CD4-positive, alpha-beta T cell (primary cell): ENCODE measurements at regions not wholly inside any gene's neighbourhood (a gene's known extent, or its start where the extent isn't known, plus 50 kb on each side); places are given as distances from the start of the nearest gene placed in this dataset.

Experiments
- ATAC-seq: fragments of 200-7000 bp; cut with Tn5 transposase; one replicate; pipeline ENCODE4 v1.10.0; 2022; ENCODE audit warnings: mild to moderate bottlenecking; ENCODE audit not compliant: poor library complexity
- CTCF ChIA-PET: fragments of 350-600 bp; sonication (Branson Sonifier 250); formaldehyde crosslinking; loops from one replicate; lab custom pipeline; 2021; ENCODE audit warnings: antibody characterized with exemption, inconsistent platforms; lab: Charles Lee
- POLR2A ChIA-PET: fragments of 350-600 bp; sonication (Branson Sonifier 250); formaldehyde crosslinking; loops from one replicate; lab custom pipeline; 2021; ENCODE audit warnings: antibody characterized with exemption, inconsistent platforms; lab: Charles Lee
- DNase-seq, 14 experiments: peaks; one replicate each; pipeline ENCODE4 v3.0.0-alpha.2; 2013 to 2020; ENCODE audit warnings: mixed read lengths in 2 of 14
- H3K27ac ChIP-seq, 2 donors: one replicate each; pipeline versions ENCODE4 v1.5.1 to v1.7.0; 2013; ENCODE audit warnings: low read length in 2 of 2, low read depth in 1 of 2, mild to moderate bottlenecking in 1 of 2
- H3K27me3 ChIP-seq, 2 experiments: 1 replicate in 1 of 2; 2 replicates in 1 of 2; pipeline versions ENCODE4 v1.6.1 to v1.7.0; 2013; ENCODE audit warnings: low read length in 2 of 2, control low read depth in 1 of 2, mild to moderate bottlenecking in 1 of 2, moderate library complexity in 1 of 2; ENCODE audit not compliant: insufficient read depth in 2 of 2, control insufficient read depth in 1 of 2
- H3K36me3 ChIP-seq: one replicate; pipeline ENCODE4 v1.6.1; 2013; ENCODE audit warnings: low read length, control low read depth; ENCODE audit not compliant: insufficient read depth
- H3K4me1 ChIP-seq: one replicate; pipeline ENCODE4 v1.6.1; 2013; ENCODE audit warnings: low read length, control low read depth; ENCODE audit not compliant: insufficient read depth
- H3K4me3 ChIP-seq: one replicate; pipeline ENCODE4 v1.5.1; 2013; ENCODE audit warnings: mild to moderate bottlenecking, low read length, moderate library complexity
- H3K9me3 ChIP-seq, 2 experiments: 1 replicate in 1 of 2; 2 replicates in 1 of 2; pipeline versions ENCODE4 v1.6.1 to v1.7.0; 2013; ENCODE audit warnings: low read length in 2 of 2, mild to moderate bottlenecking in 2 of 2, control low read depth in 1 of 2, moderate library complexity in 1 of 2; ENCODE audit not compliant: control insufficient read depth in 1 of 2, insufficient read depth in 1 of 2
- H3K27ac Mint-ChIP-seq: one replicate; pipeline ENCODE4 v1.8.0; 2020; ENCODE audit warnings: mixed read lengths
- H3K27me3 Mint-ChIP-seq: one replicate; pipeline ENCODE4 v1.8.0; 2021; ENCODE audit warnings: mixed read lengths
- H3K36me3 Mint-ChIP-seq: one replicate; pipeline ENCODE4 v1.8.0; 2021; ENCODE audit warnings: low read depth, mixed read lengths
- H3K4me1 Mint-ChIP-seq: one replicate; pipeline ENCODE4 v1.8.0; 2021; ENCODE audit warnings: low read depth, mixed read lengths
- H3K4me3 Mint-ChIP-seq: one replicate; pipeline ENCODE4 v1.8.0; 2020; ENCODE audit warnings: mild to moderate bottlenecking, mixed read lengths
- H3K9me3 Mint-ChIP-seq: one replicate; pipeline ENCODE4 v1.8.0; 2020; ENCODE audit warnings: mixed read lengths
- CTCF ChIP-seq: fragments of 200-600 bp; IDR thresholded peaks from one replicate; pipeline ENCODE4 v1.8.0; 2022; ENCODE audit warnings: antibody characterized with exemption, mild to moderate bottlenecking
- intact Hi-C, 2 experiments: fragments of 100-400 bp; cut with DNase I in 1 of 2; cut with micrococcal nuclease in 1 of 2; formaldehyde crosslinking; loops; one replicate each; pipeline versions ENCODE4 v1.15.1 to v1.9.0; 2023 to 2025; cut with DNase I, micrococcal nuclease

- Mint-ChIP-seq H3K9me3 (no peaks in the 10 kb centered on the region), H3K4me1 (peaks cover 40% of the 10 kb centered on the region), H3K27me3 (no peaks in the 10 kb centered on the region), H3K36me3 (no peaks in the 10 kb centered on the region), H3K27ac (no peak overlapping the region), H3K4me3 (no peak overlapping the region)
- no peak for ATAC-seq
- no peak for TF ChIP-seq CTCF
- intact Hi-C loops = no loop called here
- H3K4me1 ChIP-seq = peaks cover 2% of the 10 kb centered on the region
- ChIA-PET POLR2A (no interaction called here), CTCF (interaction anchor here (1.3 kb wide), 1 partner anchor 15 kb away, joined by 4 read pairs; no protein-coding TSS in a partner anchor)
- H3K27ac ChIP-seq = no peak overlapping the region
- H3K36me3 ChIP-seq = no peaks in the 10 kb centered on the region
- H3K27me3 ChIP-seq = no peaks in the 10 kb centered on the region
- DNase-seq = no peak
- H3K9me3 ChIP-seq = no peaks in the 10 kb centered on the region
- no peak overlapping the region for H3K4me3 ChIP-seq
Measured at GRCh38 chr4:3360777-3361176, 68.0 kb downstream of the RGS12 start.

- Histone ChIP-seq H3K36me3 (no peaks in the 10 kb centered on the region), H3K27ac (no peak overlapping the region), H3K9me3 (no peaks in the 10 kb centered on the region), H3K27me3 (no peaks in the 10 kb centered on the region), H3K4me3 (no peak overlapping the region), H3K4me1 (peaks cover 2% of the 10 kb centered on the region)
- no peak for DNase-seq
- Mint-ChIP-seq H3K9me3 (no peaks in the 10 kb centered on the region), H3K4me3 (no peak overlapping the region), H3K4me1 (peaks cover 43% of the 10 kb centered on the region), H3K27me3 (no peaks in the 10 kb centered on the region), H3K36me3 (no peaks in the 10 kb centered on the region), H3K27ac (no peak overlapping the region)
- TF ChIP-seq CTCF = no peak
- ATAC-seq = no peak
- ChIA-PET POLR2A (no interaction called here), CTCF (interaction anchor here (1.3 kb wide), 1 partner anchor 15 kb away, joined by 4 read pairs; no protein-coding TSS in a partner anchor)
- intact Hi-C loops = no loop called here
Measured at GRCh38 chr4:3361406-3361805, 68.6 kb downstream of the RGS12 start.

- Histone ChIP-seq H3K4me1 (peaks cover 2% of the 10 kb centered on the region), H3K9me3 (no peaks in the 10 kb centered on the region), H3K36me3 (no peaks in the 10 kb centered on the region), H3K27ac (no peak overlapping the region), H3K27me3 (no peaks in the 10 kb centered on the region), H3K4me3 (no peak overlapping the region)
- Mint-ChIP-seq H3K27ac (no peak overlapping the region), H3K9me3 (no peaks in the 10 kb centered on the region), H3K36me3 (no peaks in the 10 kb centered on the region), H3K27me3 (no peaks in the 10 kb centered on the region), H3K4me3 (no peak overlapping the region), H3K4me1 (peaks cover 39% of the 10 kb centered on the region)
- ChIA-PET POLR2A (no interaction called here), CTCF (no interaction called here)
- ATAC-seq (no peak), DNase-seq (no peak)
- no peak for TF ChIP-seq CTCF
- intact Hi-C loops = no loop called here
Measured at GRCh38 chr4:3361896-3362295, 69.1 kb downstream of the RGS12 start.
